WTC11 (cell line): ENCODE measurements at regions not wholly inside any gene's neighbourhood (a gene's known extent, or its start where the extent isn't known, plus 50 kb on each side); places are given as distances from the start of the nearest gene placed in this dataset.

Source experiments
- CBFB ChIP-seq: sonication (generic); formaldehyde crosslinking; IDR thresholded peaks from 2 replicates; pipeline ENCODE4 v1.8.1; 2022; ENCODE audit warnings: mild to moderate bottlenecking, low read depth, missing genetic modification reagents
- MAX ChIP-seq: sonication (generic); formaldehyde crosslinking; IDR thresholded peaks from 2 replicates; pipeline ENCODE4 v1.8.0; 2022; ENCODE audit warnings: mild to moderate bottlenecking, missing genetic modification reagents
- NR3C1 ChIP-seq: sonication (generic); formaldehyde crosslinking; conservative IDR thresholded peaks from 2 replicates; pipeline ENCODE4 v1.8.1; 2023; ENCODE audit warnings: low read depth, mild to moderate bottlenecking, missing genetic modification reagents
- RELA ChIP-seq: sonication (generic); formaldehyde crosslinking; IDR thresholded peaks from 2 replicates; pipeline ENCODE4 v1.8.1; 2022; ENCODE audit warnings: missing genetic modification reagents, mild to moderate bottlenecking, borderline replicate concordance
- ZBTB43 ChIP-seq: sonication (generic); formaldehyde crosslinking; IDR thresholded peaks from 2 replicates; pipeline ENCODE4 v1.8.1; 2023; ENCODE audit warnings: mild to moderate bottlenecking, missing genetic modification reagents
- ZNF232 ChIP-seq: sonication (generic); formaldehyde crosslinking; IDR thresholded peaks from 2 replicates; pipeline ENCODE4 v1.8.0; 2022; ENCODE audit warnings: mild to moderate bottlenecking, missing genetic modification reagents
- TF ChIP-seq, protein P1 (sequence below): sonication (generic); formaldehyde crosslinking; IDR thresholded peaks from 2 replicates; pipeline ENCODE4 v1.8.1; 2022; ENCODE audit warnings: low read depth, missing genetic modification reagents, borderline replicate concordance
- TF ChIP-seq, protein P2 (sequence below): fragments of 200-600 bp; IDR thresholded peaks from 2 replicates; pipeline ENCODE4 v1.8.0; 2022; ENCODE audit warnings: antibody characterized with exemption
- TF ChIP-seq, protein P3 (sequence below): sonication (generic); formaldehyde crosslinking; conservative IDR thresholded peaks from 2 replicates; pipeline ENCODE4 v1.8.1; 2023; ENCODE audit warnings: mild to moderate bottlenecking, low read depth, missing genetic modification reagents, moderate library complexity
- TF ChIP-seq, protein P4 (sequence below): sonication (generic); formaldehyde crosslinking; IDR thresholded peaks from 2 replicates; pipeline ENCODE4 v1.8.1; 2023; ENCODE audit warnings: mild to moderate bottlenecking, missing genetic modification reagents, moderate library complexity
- TF ChIP-seq, protein P5 (sequence below): sonication (generic); formaldehyde crosslinking; IDR thresholded peaks from 2 replicates; pipeline ENCODE4 v1.8.1; 2023; ENCODE audit warnings: mild to moderate bottlenecking, missing genetic modification reagents, moderate library complexity
- TF ChIP-seq, protein P6 (sequence below): sonication (generic); formaldehyde crosslinking; IDR thresholded peaks from 2 replicates; pipeline ENCODE4 v1.8.0; 2022; ENCODE audit warnings: mild to moderate bottlenecking, missing genetic modification reagents
- TF ChIP-seq, protein P7 (sequence below): sonication (generic); formaldehyde crosslinking; IDR thresholded peaks from 2 replicates; pipeline ENCODE4 v1.8.1; 2022; ENCODE audit warnings: missing genetic modification reagents, borderline replicate concordance
- TF ChIP-seq, protein P8 (sequence below): sonication (generic); formaldehyde crosslinking; IDR thresholded peaks from 2 replicates; pipeline ENCODE4 v1.8.0; 2023; ENCODE audit warnings: missing genetic modification reagents, mild to moderate bottlenecking, borderline replicate concordance

GRCh38 chr22:27113641-27114040 lies 456.3 kb downstream of the MIAT start:
- TF ChIP-seq, protein P1, sequence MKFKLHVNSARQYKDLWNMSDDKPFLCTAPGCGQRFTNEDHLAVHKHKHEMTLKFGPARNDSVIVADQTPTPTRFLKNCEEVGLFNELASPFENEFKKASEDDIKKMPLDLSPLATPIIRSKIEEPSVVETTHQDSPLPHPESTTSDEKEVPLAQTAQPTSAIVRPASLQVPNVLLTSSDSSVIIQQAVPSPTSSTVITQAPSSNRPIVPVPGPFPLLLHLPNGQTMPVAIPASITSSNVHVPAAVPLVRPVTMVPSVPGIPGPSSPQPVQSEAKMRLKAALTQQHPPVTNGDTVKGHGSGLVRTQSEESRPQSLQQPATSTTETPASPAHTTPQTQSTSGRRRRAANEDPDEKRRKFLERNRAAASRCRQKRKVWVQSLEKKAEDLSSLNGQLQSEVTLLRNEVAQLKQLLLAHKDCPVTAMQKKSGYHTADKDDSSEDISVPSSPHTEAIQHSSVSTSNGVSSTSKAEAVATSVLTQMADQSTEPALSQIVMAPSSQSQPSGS (CRISPR knock-in tag): no peak
- TF ChIP-seq, protein P2, sequence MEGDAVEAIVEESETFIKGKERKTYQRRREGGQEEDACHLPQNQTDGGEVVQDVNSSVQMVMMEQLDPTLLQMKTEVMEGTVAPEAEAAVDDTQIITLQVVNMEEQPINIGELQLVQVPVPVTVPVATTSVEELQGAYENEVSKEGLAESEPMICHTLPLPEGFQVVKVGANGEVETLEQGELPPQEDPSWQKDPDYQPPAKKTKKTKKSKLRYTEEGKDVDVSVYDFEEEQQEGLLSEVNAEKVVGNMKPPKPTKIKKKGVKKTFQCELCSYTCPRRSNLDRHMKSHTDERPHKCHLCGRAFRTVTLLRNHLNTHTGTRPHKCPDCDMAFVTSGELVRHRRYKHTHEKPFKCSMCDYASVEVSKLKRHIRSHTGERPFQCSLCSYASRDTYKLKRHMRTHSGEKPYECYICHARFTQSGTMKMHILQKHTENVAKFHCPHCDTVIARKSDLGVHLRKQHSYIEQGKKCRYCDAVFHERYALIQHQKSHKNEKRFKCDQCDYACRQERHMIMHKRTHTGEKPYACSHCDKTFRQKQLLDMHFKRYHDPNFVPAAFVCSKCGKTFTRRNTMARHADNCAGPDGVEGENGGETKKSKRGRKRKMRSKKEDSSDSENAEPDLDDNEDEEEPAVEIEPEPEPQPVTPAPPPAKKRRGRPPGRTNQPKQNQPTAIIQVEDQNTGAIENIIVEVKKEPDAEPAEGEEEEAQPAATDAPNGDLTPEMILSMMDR: no peak
- TF ChIP-seq, protein P3, sequence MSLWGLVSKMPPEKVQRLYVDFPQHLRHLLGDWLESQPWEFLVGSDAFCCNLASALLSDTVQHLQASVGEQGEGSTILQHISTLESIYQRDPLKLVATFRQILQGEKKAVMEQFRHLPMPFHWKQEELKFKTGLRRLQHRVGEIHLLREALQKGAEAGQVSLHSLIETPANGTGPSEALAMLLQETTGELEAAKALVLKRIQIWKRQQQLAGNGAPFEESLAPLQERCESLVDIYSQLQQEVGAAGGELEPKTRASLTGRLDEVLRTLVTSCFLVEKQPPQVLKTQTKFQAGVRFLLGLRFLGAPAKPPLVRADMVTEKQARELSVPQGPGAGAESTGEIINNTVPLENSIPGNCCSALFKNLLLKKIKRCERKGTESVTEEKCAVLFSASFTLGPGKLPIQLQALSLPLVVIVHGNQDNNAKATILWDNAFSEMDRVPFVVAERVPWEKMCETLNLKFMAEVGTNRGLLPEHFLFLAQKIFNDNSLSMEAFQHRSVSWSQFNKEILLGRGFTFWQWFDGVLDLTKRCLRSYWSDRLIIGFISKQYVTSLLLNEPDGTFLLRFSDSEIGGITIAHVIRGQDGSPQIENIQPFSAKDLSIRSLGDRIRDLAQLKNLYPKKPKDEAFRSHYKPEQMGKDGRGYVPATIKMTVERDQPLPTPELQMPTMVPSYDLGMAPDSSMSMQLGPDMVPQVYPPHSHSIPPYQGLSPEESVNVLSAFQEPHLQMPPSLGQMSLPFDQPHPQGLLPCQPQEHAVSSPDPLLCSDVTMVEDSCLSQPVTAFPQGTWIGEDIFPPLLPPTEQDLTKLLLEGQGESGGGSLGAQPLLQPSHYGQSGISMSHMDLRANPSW (CRISPR knock-in tag): no peak
- TF ChIP-seq MAX (CRISPR knock-in tag) (no peak), RELA (CRISPR knock-in tag) (no peak), NR3C1 (CRISPR knock-in tag) (no peak), ZBTB43 (CRISPR knock-in tag) (no peak), CBFB (CRISPR knock-in tag) (no peak), ZNF232 (CRISPR knock-in tag) (no peak)
- TF ChIP-seq, protein P4, sequence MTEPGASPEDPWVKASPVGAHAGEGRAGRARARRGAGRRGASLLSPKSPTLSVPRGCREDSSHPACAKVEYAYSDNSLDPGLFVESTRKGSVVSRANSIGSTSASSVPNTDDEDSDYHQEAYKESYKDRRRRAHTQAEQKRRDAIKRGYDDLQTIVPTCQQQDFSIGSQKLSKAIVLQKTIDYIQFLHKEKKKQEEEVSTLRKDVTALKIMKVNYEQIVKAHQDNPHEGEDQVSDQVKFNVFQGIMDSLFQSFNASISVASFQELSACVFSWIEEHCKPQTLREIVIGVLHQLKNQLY (CRISPR knock-in tag): no peak
- TF ChIP-seq, protein P5, sequence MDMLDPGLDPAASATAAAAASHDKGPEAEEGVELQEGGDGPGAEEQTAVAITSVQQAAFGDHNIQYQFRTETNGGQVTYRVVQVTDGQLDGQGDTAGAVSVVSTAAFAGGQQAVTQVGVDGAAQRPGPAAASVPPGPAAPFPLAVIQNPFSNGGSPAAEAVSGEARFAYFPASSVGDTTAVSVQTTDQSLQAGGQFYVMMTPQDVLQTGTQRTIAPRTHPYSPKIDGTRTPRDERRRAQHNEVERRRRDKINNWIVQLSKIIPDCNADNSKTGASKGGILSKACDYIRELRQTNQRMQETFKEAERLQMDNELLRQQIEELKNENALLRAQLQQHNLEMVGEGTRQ (CRISPR knock-in tag): no peak
- TF ChIP-seq, protein P6, sequence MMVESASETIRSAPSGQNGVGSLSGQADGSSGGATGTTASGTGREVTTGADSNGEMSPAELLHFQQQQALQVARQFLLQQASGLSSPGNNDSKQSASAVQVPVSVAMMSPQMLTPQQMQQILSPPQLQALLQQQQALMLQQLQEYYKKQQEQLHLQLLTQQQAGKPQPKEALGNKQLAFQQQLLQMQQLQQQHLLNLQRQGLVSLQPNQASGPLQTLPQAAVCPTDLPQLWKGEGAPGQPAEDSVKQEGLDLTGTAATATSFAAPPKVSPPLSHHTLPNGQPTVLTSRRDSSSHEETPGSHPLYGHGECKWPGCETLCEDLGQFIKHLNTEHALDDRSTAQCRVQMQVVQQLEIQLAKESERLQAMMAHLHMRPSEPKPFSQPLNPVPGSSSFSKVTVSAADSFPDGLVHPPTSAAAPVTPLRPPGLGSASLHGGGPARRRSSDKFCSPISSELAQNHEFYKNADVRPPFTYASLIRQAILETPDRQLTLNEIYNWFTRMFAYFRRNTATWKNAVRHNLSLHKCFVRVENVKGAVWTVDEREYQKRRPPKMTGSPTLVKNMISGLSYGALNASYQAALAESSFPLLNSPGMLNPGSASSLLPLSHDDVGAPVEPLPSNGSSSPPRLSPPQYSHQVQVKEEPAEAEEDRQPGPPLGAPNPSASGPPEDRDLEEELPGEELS (CRISPR knock-in tag): no peak
- TF ChIP-seq, protein P7, sequence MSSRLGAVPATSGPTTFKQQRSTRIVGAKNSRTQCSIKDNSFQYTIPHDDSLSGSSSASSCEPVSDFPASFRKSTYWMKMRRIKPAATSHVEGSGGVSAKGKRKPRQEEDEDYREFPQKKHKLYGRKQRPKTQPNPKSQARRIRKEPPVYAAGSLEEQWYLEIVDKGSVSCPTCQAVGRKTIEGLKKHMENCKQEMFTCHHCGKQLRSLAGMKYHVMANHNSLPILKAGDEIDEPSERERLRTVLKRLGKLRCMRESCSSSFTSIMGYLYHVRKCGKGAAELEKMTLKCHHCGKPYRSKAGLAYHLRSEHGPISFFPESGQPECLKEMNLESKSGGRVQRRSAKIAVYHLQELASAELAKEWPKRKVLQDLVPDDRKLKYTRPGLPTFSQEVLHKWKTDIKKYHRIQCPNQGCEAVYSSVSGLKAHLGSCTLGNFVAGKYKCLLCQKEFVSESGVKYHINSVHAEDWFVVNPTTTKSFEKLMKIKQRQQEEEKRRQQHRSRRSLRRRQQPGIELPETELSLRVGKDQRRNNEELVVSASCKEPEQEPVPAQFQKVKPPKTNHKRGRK (CRISPR knock-in tag): no peak
- TF ChIP-seq, protein P8, sequence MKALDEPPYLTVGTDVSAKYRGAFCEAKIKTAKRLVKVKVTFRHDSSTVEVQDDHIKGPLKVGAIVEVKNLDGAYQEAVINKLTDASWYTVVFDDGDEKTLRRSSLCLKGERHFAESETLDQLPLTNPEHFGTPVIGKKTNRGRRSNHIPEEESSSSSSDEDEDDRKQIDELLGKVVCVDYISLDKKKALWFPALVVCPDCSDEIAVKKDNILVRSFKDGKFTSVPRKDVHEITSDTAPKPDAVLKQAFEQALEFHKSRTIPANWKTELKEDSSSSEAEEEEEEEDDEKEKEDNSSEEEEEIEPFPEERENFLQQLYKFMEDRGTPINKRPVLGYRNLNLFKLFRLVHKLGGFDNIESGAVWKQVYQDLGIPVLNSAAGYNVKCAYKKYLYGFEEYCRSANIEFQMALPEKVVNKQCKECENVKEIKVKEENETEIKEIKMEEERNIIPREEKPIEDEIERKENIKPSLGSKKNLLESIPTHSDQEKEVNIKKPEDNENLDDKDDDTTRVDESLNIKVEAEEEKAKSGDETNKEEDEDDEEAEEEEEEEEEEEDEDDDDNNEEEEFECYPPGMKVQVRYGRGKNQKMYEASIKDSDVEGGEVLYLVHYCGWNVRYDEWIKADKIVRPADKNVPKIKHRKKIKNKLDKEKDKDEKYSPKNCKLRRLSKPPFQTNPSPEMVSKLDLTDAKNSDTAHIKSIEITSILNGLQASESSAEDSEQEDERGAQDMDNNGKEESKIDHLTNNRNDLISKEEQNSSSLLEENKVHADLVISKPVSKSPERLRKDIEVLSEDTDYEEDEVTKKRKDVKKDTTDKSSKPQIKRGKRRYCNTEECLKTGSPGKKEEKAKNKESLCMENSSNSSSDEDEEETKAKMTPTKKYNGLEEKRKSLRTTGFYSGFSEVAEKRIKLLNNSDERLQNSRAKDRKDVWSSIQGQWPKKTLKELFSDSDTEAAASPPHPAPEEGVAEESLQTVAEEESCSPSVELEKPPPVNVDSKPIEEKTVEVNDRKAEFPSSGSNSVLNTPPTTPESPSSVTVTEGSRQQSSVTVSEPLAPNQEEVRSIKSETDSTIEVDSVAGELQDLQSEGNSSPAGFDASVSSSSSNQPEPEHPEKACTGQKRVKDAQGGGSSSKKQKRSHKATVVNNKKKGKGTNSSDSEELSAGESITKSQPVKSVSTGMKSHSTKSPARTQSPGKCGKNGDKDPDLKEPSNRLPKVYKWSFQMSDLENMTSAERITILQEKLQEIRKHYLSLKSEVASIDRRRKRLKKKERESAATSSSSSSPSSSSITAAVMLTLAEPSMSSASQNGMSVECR (CRISPR knock-in tag): no peak
